ENCODE measurements at regions not wholly inside any gene's neighbourhood (a gene's known extent, or its start where the extent isn't known, plus 50 kb on each side); places are given as distances from the start of the nearest gene placed in this dataset.

DNA sequence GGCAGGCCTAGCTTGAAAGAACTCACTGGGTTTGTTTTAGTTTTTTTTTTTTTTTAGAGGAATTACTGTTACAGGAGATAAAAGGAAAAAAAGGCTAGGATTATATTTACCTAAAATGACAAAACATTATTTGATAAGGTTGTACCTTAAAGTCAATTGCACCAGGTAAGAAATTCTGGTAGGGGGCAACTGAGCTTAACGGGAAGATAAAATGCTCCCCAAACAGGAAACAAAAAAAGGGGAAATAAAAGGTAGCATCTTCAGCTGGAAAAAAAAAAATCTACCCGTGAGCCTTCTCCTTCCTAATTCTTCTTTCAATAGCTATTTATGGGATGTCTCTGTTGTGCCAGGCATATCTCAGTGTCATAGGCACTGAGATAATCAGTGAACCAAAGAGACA lies 164.5 kb downstream of the PIK3R1 start:
- no peak for DNase-seq

DNA sequence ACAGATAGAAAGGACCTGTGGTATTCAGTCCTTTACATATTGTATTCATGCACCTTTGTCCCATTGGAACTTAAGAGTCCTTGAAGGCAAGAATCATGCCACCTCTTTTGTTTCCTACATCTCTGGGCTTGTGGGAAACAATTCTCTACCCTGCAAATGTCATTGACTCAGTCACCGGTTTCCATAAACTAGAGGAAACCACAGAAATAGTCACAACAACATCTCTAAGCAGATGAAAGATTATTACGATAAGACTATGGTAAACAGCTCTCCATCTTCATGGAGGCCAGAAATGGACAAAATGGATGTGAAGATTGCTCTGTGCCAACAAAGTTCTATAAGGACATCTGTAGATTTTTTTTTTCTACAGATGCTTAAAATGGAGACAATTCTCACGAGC lies 165.5 kb downstream of the PIK3R1 start:
- DNase-seq, result no peak

DNA sequence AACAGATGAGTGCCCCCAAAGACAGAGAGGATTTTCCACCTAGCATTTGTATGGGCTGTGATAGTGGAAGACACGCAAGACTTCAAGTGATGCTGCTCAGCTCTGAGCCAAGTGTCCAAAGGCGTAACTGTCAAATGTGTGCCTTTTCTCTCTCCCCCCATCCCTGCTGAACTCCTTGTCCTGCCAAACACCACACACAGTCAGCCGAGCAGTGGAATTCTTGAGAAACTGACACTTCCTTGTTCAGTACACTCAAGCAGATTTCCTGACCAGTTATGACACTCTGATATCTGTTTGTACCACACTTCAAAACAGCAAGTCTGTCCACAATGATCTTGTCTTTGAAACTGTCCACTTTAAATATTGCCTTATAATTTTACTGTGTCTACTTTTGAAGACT lies 166.4 kb downstream of the PIK3R1 start:
- DNase-seq, result no peak

DNA sequence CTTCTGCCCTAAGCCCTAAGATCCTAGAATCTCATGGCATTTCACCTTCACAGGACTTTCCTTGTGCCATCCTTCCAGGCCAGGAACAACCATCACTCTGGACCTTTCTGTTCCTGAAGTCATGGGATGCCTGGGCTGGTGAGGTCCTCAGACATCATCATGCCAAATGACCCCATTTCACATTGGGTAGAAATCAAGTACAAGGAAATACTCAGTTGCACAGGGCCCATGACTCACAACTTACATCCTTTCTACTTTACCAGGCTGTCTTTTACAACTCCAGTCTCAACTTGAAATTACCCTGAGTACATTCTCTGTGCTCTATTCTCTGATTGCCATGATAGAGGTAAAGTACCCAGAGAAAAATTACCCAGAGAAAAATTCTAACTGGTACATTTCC lies 167.1 kb downstream of the PIK3R1 start:
- no peak for DNase-seq

DNA sequence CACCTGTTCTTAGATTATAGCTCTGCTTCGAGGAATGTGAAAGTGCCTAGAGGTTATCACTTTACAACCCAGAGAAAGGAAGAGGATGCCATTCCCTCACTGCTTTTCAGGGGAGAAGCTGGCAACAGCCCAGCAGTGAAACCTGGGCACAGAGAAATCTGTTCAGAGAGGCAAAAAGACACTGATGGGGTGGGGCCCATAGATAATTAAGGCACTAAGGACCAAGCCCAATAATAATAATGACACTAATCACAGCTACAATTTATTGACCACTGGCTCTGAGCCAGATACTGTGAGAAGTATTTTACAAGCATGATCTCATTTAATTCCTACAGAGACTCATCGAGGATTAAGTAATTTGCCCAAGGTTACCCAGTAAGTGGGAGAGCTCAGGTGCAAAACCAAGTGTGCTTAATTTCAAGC lies 168.3 kb downstream of the PIK3R1 start:
- DNase-seq, result no peak

DNA sequence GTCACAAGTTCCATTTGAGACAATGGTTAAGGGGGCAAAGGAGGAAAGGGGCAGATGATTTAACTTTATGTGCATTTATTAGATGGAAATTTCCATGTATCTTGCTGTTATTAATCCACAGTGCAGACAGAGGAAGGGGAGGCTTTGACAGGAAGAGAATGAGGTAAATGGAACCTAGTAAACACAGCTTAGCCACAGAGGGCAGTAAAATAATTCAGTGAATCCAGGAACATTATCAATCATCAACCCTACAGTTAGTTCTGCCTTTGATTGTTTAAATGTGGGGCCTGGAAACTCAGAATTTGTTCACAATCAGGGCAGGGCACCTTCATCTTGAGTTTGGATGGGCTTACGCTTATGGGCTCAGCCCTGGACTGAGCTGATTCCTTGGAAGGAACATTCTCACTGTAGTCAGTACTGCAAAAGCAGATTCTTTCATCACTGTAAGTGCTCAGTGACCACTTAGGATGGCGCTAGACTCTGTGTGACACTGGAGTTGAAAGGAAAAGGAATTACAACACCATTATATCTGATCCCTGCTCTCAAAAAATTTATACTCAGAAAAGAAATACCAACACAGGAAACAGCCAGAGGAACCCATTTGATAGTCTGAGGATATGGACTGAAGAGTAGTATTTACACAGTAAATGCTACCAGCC lies 169.5 kb downstream of the PIK3R1 start:
- DNase-seq, result no peak

DNA sequence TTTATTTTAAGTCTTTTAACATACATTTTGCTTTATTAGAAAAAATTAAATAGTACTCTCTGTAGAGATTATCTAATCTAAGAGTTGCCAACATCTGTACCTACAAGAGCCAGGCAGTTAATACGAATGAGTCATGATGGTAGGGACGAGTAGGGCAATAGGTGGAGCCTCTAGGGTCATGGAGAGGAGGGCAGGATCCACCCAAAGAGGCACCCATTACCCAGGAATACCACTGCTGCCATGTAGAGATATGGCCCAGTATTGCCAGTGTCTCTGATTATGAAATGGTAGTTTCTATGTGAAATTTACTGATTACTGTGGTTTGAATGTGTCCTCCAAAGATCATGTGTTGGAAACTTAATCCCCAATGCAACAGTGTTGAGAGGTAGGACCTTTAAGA lies 170.4 kb downstream of the PIK3R1 start:
- DNase-seq, result no peak

DNA sequence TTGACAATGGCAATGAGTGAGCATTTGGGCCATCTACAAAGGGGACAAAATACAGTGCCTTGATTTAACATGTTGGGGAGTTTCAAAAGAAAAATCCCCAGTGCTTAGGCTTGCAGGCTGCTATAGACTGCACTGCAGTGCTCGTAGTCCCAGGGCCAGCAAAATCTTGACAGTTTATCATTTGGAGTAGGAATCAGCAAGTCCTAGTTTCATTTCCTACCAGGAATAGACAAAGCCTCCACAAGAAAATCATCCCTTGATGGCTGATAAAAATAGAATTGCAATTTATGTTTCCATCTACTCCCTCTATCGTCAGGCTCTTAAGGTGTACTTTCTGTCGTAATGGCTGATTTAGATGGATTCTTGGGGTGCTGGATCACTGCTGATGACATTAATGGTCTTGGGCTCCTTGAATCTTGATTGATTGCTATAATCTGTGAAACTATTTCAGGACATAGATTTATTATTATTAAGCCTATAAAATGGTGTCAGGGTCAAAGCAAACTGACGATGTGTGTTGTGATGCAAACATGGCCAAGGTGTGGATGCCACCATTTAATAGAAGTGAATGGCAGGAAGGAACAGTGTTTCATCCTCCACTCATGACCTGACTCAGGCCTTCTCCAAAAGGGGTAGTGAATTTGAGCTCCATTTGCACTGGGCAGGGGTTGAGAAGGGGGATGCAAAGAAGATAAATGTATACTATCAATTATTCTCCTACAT lies 171.7 kb downstream of the PIK3R1 start:
- no peak for DNase-seq

DNA sequence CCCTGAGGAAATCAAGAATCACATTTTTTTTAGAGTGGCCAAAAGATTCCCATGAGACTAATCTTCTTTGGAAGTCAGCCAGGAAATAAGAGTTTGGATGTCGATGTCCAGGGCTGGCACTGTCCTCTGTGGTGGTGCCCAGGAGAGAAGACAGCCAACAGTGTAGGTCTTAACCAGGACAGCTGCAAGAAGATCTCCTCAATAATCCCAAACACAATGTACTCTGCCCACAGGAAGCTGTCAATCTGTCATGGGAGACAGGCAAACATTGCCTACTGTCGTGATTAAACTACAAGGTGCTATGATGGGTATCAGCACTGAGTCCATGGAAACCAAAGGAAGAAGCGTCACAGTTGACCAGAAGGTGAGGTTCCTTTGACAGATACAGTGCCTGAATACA lies 174.1 kb downstream of the PIK3R1 start:
- no peak for DNase-seq

DNA sequence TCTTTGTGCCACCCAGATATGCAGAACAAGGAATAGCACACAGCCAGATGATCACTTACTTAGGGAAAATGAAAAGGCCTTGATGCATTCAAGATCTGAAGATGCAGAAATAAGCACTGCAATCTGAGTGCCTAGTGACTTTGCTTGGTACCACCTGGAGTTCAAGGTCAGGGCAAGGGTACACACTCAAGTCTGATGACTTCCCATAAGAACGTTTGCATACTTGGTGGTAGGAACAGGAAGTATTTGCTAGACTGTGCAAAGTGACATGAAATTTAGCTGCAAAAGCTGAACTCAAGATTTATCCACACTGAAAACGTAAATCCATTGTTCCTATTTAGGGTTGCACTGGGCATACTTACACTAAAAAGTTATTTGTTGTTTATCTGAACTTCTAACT lies 177.1 kb downstream of the PIK3R1 start:
- no peak for DNase-seq

DNA sequence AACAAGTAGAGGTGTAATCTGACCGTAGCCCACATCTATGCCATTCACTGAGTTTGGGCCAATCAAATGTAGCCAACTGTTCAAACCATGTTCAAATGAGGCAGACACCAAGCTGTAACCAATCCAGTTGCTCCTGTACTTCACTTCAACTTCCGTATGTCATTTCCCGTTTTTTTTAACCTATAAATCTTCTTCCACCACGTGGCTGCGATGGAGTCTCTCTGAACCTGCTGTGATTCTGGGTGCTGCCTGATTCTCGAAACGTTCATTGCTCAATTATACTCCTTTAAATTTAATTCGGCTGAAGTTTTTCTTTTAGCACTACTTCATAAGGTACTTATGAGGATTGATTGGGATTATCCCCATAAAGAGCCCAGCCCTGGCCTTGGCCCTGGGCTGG lies 179.7 kb downstream of the PIK3R1 start:
- DNase-seq, result no peak

DNA sequence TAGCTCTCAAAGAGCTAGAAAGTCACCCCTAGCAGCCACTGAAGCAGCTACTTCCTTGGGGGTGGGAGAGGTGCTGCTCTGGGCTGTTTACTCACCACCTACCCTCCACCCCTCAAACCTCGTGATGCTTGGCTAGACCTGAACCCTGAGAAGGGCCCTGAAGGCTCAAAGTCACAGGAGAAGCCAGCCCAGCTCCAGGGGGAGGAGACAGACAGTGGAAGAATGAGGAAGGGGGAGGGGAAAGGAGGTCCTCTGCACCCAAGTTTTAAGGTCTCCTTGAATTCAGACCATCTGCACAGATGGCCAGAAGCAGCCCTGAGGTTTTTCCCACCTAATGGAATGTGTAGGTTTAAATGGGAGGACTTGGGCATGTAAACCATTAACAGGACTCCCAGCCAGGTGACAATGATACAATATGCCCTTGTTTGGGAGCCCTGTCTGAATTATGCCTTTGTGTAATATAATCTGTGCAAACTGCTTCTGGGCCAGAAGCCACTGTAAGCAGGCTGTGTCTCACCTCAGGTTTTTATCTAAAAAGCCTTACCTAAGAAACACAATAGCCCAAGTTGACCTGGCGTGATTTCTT lies 180.5 kb downstream of the PIK3R1 start:
- DNase-seq, result no peak

DNA sequence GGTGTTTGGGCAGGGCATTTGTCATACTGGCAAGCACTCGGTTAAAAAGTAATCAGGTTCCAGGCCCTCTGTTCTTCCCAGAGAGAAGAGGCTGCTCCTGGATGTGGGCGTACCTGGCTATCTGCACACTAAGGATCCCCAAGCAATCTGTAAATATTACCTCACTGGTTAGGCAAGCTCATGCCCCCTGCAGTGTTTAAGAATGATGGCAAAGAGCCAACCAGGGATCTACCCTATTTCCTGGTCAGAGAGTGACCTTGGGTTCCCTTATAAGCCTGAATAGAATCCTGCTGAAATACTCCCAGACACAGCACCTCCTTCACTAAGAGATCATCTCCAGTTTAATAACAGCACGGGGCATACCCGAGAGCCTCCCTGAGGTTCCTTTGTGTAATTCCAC lies 181.2 kb downstream of the PIK3R1 start:
- DNase-seq, result peak; percentile 46

DNA sequence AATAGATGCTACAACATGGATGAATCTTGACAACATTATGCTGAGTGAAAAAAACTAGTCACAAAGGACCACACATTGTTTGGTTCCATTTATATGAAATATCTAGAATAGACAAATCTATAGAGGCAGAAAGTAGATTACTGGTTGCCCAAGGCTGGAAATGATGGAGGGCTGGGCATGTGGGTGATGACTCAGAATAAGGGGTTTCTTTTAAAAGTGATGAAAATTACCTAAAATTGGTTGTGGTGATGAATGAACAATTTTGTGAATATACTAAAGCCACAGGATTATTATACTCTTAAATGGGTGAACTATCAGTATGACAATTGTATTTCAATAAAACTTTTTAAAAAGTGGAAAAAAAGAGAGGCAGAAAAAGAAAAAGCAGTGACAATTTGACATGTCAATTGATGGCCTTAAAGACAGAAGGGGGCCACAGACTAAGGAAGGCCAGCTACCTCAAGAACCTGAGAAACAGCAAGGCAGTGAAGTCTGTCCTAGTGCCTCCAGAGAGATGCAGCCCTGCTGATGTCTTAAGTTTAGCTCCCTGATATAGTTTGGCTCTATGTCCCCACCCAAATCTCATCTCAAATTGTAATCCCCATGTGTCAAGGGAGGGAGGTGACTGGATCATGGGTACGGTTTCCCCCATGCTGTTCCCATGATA lies 182.7 kb downstream of the PIK3R1 start:
- no peak for DNase-seq

DNA sequence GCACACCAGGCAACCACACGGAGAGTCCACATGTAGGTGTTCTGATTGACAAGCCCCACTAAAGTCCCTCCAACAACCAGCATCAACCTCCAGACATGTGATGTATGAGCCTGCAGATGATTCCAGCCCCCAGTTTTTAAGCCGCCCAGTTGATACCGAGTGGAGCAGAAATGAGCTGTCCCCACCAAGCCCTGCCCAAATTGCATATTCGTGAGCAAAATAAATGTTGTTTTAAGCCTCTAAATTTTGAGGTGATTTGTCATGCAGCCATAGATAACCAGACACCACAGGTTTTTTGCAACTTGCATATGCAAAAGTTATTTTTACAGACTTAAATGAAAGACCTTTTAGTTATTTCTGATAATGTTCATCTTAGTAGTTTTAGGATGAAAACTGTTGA lies 187.7 kb downstream of the PIK3R1 start:
- no peak for DNase-seq

DNA sequence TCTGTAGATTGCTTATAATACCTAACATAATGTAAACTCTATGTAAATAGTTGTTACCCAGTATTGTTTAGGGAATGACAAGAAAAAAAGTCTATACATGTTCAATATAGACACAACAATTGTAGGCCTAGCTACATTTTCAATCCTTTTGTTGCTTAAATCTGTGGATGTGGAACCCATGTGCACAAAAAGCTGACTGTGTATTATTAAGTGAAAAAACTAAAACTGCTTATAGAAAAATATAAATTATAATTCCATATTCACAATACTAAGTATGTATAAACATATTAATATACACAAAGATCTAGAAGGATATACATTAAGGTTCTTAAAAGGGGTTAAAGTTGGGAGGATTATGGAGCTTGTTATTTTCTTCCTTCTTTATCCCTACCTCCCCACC lies 188.7 kb downstream of the PIK3R1 start:
- DNase-seq, result no peak

DNA sequence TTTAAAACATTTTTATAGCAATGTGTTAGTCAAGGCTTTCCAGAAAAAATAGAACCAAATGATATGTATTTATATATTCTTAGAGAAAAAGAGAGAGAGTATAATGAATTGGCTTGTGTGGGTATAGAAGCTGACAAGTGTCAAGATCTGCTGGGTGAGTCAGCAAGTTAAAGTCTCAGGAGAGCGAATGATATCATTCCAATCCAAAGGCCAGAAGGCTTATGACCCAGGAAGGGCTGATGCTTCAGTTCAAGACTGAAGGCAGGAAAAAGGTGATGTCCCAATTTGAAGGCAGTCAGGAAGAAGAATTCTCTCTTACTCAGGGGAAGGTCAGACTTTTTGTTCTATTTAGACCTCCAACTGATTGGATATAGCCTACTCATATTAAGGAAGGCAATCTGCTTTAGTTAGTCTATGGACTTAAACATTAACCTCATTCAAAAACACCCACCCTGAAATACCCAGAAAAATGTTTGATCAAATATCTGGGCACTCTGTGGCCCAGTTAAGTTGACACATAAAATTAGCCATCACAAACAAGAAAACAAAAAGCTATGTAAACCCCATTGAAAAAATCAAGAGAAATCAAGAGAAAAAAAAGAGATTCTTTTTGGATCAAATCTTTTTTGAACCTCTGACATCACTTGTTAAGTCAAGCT lies 189.6 kb downstream of the PIK3R1 start:
- DNase-seq, result no peak

DNA sequence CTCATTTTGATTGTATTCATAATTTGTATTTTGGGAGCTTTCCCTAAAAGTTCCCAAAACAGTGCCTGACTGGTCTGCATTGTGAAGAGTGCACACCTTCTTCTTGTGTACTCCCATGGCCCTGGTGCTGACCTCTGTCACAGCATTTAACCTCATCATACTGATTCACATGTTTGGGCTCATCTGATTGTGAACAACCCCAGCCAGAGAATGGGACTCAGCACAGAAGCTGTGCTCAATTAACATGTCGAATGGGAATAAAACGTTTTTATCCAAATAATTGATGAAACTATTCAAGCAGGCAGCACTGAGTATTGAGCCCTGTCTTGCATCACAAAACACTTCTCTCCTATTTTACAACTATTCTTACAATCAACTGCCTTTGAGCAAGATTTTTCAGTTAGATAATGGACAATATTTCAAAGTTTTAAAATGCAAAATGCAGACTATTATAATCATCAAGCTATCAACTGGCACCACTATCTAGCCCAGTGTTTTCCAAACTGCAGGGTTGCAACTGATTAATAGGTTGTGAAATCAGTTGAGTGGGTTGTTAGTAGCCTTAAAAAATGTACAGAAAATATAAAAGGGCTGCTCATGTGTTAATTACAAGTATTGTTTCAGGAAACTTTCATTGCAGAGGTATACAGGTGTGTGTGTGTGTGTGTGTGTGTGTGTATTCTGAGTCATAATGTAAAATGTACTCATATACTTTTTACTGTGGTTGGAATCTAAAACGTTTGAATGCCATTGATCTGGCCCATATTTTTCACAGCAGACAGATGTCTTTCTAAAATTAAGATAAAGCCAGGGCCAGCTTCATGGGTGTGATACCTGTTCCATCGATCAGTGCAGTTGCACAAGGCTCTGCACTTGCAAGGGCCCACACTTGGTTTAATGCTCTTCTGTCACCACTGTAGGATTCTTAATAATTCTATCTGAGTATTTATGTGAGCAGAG lies 190.5 kb downstream of the PIK3R1 start:
- no peak for DNase-seq

DNA sequence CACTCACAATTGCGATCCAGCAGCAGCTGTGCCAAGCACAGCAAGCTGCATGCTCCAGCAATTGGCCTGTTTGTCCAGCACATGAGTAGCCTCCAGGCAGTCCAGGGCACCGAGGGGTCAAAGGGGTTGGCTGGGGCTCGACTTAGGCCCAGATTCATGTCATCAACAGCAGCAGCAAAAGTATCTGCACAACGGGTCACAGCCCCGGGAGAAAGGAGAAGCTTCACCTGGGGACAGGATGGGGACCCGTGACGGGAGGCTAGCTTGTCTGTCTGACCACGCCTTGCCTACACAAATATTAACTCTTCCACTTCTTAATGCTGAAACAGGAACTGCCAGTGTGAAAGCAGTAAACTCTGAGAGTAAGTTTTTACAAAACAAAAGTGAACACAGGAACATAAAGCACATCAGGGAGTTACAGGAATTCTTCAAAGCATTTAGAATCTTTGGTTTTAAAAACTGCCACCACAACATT lies 191.2 kb downstream of the PIK3R1 start:
- DNase-seq, result peak; percentile 31

DNA sequence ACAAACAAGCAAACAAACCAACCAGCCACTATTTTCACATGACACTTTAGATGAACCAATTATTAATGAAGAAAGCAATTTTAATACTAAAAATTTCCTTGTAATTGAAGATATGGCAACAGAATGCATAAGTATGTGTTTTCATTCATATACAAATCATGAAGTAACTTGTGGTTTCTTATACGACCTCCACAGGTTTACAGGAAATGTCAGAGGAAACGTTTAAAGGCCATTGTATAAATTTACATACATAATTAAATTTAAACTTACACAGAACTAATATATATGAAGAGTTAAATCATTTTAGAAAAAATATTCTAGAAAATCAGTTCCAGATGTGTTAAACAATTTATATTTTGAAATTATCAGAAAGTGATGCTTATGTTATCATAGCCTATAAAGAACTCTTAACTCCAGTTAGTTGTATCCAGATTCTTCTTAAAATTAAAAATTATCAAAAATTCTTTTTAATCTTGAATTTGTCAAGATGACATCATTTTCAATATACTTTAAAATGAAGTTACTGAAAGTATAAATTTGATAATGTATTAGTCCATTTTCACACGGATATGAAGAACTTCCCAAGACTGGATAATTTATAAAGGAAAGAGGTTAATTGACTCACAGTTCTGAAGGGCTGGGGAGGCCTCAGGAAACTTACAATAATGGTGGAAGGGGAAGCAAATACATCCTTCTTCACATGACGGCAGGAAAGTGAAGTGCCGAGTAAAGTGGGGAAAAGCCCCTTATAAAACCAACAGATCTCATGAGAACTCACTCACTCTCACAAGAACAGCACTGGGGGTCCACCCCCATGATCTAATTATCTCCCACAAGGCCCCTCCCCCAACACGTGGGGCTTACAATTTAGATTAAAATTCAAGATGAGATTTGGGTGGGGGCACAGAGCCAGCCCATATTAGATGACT lies 192.0 kb downstream of the PIK3R1 start:
- DNase-seq, result no peak

DNA sequence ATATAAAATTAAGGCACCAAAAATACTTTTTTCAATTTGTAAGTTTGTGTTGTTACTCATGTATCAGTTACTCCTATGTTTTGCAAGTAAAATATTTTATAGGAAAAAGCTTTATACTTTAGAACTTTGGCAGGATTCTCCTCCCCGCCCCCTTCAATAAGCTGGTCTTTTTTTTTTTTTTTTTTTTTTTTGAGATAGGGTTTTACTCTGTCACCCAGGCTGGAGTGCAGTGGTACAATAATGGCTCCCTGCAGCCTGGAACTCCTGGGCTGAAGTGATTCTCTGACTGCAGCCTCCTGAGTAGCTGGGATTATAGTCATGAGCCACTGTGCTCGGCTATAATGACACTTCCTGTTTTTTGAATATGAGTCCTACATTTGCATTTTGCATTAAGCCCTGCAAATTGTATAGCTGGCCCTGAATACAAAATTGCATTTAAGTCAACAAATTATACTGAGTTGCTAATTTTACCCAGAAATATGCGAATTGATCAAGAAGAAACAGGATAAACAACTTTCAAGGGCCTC lies 192.9 kb downstream of the PIK3R1 start:
- DNase-seq, result no peak

All from NCI-H510A treated with DMSO at 0.1 percent for 48 hours (cell line).